ENCODE measurements at regions not wholly inside any gene's neighbourhood (a gene's known extent, or its start where the extent isn't known, plus 50 kb on each side); places are given as distances from the start of the nearest gene placed in this dataset.

- TF ChIP-seq CTCF (IDR thresholded peaks at IDR 0.05) (no peak), POLR2A (IDR thresholded peaks at IDR 0.05) (no peak), POLR2AphosphoS5 (IDR thresholded peaks at IDR 0.05) (no peak), EP300 (IDR thresholded peaks at IDR 0.05) (no peak)
These were observed 731.1 kb downstream of the EDEM1 start for GRCh38 chr3:5918626-5919025.

All from stomach (tissue), 4 donors.